Peyer's patch (tissue), 4 donors: ENCODE measurements at regions not wholly inside any gene's neighbourhood (a gene's known extent, or its start where the extent isn't known, plus 50 kb on each side); places are given as distances from the start of the nearest gene placed in this dataset.

ENCODE experiments used
- POLR2A ChIP-seq, 2 donors: fragments of 450-650 bp; IDR thresholded peaks; one replicate each; pipeline ENCODE4 v1.5.1; 2017; ENCODE audit warnings: antibody characterized with exemption in 2 of 2, mild to moderate bottlenecking in 2 of 2, moderate library complexity in 2 of 2
- TF ChIP-seq, protein P1 (sequence below), 6 experiments: fragments of 450-650 bp in 4 of 6; fragments of 200-600 bp in 2 of 6; sonication (generic) in 1 of 6; IDR thresholded peaks; one replicate each; pipeline ENCODE4 v1.5.1; 2017 to 2019; ENCODE audit warnings: antibody characterized with exemption in 6 of 6, mild to moderate bottlenecking in 3 of 6, moderate library complexity in 1 of 6

DNA sequence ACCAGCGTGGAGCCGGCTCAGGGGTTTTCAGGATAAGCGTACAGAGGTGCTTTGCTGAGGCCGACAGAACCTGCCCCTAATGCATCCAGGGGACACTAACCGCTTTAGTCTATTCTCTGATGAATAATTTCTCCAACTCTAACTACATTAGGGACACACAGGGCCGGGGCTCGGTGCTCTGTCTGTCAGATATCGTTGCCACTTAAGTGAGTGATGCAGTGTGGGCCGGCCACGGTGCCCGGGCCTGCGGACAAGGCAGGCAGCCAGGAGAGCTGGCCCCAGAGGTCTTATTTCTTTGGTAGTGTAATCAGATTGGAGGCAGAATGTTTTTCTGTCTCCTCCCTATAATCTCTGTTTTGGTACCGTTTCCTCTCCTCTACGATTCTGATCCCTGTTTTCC, 62.7 kb downstream of the ADRA2A start:
- TF ChIP-seq, protein P1, sequence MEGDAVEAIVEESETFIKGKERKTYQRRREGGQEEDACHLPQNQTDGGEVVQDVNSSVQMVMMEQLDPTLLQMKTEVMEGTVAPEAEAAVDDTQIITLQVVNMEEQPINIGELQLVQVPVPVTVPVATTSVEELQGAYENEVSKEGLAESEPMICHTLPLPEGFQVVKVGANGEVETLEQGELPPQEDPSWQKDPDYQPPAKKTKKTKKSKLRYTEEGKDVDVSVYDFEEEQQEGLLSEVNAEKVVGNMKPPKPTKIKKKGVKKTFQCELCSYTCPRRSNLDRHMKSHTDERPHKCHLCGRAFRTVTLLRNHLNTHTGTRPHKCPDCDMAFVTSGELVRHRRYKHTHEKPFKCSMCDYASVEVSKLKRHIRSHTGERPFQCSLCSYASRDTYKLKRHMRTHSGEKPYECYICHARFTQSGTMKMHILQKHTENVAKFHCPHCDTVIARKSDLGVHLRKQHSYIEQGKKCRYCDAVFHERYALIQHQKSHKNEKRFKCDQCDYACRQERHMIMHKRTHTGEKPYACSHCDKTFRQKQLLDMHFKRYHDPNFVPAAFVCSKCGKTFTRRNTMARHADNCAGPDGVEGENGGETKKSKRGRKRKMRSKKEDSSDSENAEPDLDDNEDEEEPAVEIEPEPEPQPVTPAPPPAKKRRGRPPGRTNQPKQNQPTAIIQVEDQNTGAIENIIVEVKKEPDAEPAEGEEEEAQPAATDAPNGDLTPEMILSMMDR (IDR thresholded peaks at IDR 0.05), result no peak
- no peak for TF ChIP-seq POLR2A (IDR thresholded peaks at IDR 0.05)
